ENCODE measurements at regions not wholly inside any gene's neighbourhood (a gene's known extent, or its start where the extent isn't known, plus 50 kb on each side); places are given as distances from the start of the nearest gene placed in this dataset.

DNA sequence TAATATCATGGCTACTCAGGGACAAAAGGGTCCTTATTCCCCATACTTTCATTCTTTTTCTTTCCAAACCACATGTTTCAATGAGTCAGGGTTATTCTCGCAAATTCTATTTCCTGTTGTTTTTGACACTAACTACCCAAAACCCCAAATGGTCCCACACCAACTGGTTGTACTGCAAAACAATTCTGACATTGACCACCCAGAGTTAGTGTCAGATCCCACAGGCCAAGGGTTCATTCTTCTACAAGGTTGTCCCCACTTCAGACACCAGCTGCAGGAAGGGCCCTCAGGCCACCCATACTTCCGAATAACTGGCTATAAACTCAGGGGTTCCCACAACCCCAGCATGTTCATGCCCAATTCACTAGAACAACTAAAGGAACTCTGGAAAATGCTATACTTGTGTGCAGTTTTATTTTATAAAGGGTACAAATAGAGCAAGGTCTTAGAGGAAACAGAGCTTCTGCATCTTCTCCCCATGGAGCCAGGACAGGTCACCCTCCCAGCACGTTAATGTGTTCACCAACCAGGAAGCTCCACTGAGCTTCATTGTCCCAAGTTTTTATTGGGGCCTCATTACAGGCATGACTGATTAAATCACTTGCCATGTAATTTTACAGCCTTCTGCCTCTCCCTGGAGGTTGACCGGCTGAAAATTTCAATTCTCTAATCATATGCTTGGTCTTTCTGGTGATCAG, 334.8 kb downstream of the DRD1 start:
- Histone ChIP-seq H3K27me3 (ENCODE audit: control insufficient read depth in 5 of 5, insufficient read depth in 4 of 5, low read length in 5 of 5) (peaks cover 0 to under 1% (median 0%) of the 10 kb centered on the region in 5 donors), H3K27ac (ENCODE audit: low read depth, low read length) (no peak overlapping the region), H3K36me3 (ENCODE audit: control insufficient read depth in 5 of 5, insufficient read depth in 5 of 5, low read length in 5 of 5) (no peaks in the 10 kb centered on the region), H3K4me1 (ENCODE audit: control insufficient read depth in 5 of 5, insufficient read depth in 5 of 5, low read length in 5 of 5) (no peaks in the 10 kb centered on the region), H3K4me3 (ENCODE audit: low read depth in 1 of 5, low read length in 5 of 5) (no peak overlapping the region), H3K9ac (ENCODE audit: low read length in 5 of 5) (no peak overlapping the region), H3K9me3 (ENCODE audit: control insufficient read depth in 5 of 5, low read length in 5 of 5) (peaks cover 2 to 9% (median 7%) of the 10 kb centered on the region in 5 donors)

DNA sequence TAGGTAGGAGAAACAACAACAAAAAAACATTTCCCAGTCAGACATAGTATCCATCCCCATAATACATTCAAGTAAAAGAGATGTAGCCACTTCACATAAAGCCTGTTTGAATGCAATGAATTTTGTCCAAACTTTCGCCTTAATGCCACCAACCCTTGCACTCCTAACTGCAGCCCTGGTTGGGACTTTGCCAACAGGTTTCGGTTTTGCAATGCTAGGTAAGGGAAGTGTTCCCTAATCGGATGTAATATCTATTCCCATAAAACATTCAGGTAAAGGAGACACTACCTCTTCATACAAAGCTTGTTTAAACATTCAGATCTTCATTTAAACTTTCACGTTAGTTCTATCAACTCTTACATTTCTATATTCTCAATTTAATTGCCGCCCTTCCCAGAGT, 336.1 kb downstream of the DRD1 start:
- Histone ChIP-seq H3K36me3 (ENCODE audit: control insufficient read depth in 5 of 5, insufficient read depth in 5 of 5, low read length in 5 of 5) (no peaks in the 10 kb centered on the region), H3K9me3 (ENCODE audit: control insufficient read depth in 5 of 5, low read length in 5 of 5) (peaks cover 2 to 8% (median 7%) of the 10 kb centered on the region in 5 donors), H3K9ac (ENCODE audit: low read length in 5 of 5) (no peak overlapping the region), H3K27ac (ENCODE audit: low read depth, low read length) (no peak overlapping the region), H3K27me3 (ENCODE audit: control insufficient read depth in 5 of 5, insufficient read depth in 4 of 5, low read length in 5 of 5) (peaks cover 0 to under 1% (median 0%) of the 10 kb centered on the region in 5 donors), H3K4me1 (ENCODE audit: control insufficient read depth in 5 of 5, insufficient read depth in 5 of 5, low read length in 5 of 5) (no peaks in the 10 kb centered on the region), H3K4me3 (ENCODE audit: low read depth in 1 of 5, low read length in 5 of 5) (no peak overlapping the region)

DNA sequence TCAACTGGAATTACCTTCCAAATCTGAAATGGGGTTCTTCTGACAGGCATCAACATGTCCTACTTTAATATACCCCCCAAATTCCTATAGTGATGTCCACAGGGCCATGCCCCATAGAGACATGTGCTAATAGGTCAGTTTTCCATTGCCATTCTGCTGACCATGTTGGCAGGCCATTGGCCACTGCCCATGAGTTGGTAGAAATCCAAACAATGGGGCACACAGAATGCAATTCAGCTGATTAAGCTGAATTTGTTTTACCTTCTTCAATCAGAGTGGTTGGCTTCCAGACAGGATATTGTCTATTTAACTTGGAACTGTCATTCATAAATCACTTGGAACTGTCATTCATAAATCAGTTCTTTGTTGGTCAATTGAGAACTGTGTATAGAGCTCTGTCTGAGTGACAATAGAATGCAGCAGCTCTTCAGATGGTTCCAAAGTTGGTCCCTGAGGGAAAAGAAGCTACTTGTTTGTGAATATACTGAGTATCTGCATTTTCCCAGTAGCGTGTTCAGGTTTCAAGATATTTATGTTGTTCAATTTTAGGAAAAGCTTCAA, 336.9 kb downstream of the DRD1 start:
- peaks cover 0 to 2% (median 0%) of the 10 kb centered on the region in 5 donors for H3K27me3 ChIP-seq (ENCODE audit: control insufficient read depth in 5 of 5, insufficient read depth in 4 of 5, low read length in 5 of 5)
- no peaks in the 10 kb centered on the region for H3K36me3 ChIP-seq (ENCODE audit: control insufficient read depth in 5 of 5, insufficient read depth in 5 of 5, low read length in 5 of 5)
- H3K9me3 ChIP-seq (ENCODE audit: control insufficient read depth in 5 of 5, low read length in 5 of 5): peaks cover 2 to 8% (median 7%) of the 10 kb centered on the region in 5 donors
- no peaks in the 10 kb centered on the region for H3K4me1 ChIP-seq (ENCODE audit: control insufficient read depth in 5 of 5, insufficient read depth in 5 of 5, low read length in 5 of 5)
- no peak overlapping the region for H3K4me3 ChIP-seq (ENCODE audit: low read depth in 1 of 5, low read length in 5 of 5)
- no peak overlapping the region for H3K27ac ChIP-seq (ENCODE audit: low read depth, low read length)
- no peak overlapping the region for H3K9ac ChIP-seq (ENCODE audit: low read length in 5 of 5)

DNA sequence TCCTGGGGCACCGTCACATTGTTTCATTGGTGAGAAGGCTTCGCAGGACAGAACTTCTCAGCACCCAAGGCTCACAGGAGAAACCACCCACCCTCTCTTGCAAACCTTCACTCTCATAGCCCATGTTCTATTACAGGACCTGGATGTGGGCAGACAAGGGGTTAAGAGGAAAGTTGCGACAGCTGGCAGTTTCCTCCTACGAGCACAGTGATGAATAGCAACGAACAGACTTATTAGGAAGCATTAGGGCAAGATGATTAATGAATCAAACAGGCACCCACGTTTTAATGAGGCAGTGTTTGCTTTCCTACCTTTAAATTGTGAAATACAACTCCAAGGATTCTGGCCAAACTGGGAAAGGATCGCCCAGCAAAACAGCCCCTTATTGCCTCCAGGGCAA, 339.3 kb downstream of the DRD1 start:
- Histone ChIP-seq H3K9me3 (ENCODE audit: control insufficient read depth in 5 of 5, low read length in 5 of 5) (peaks cover 2 to 8% (median 7%) of the 10 kb centered on the region in 5 donors), H3K9ac (ENCODE audit: low read length in 5 of 5) (no peak overlapping the region), H3K4me3 (ENCODE audit: low read depth in 1 of 5, low read length in 5 of 5) (no peak overlapping the region), H3K4me1 (ENCODE audit: control insufficient read depth in 5 of 5, insufficient read depth in 5 of 5, low read length in 5 of 5) (no peaks in the 10 kb centered on the region), H3K27me3 (ENCODE audit: control insufficient read depth in 5 of 5, insufficient read depth in 4 of 5, low read length in 5 of 5) (peaks cover 0 to 2% (median 0%) of the 10 kb centered on the region in 5 donors), H3K27ac (ENCODE audit: low read depth, low read length) (no peak overlapping the region), H3K36me3 (ENCODE audit: control insufficient read depth in 5 of 5, insufficient read depth in 5 of 5, low read length in 5 of 5) (no peaks in the 10 kb centered on the region)

DNA sequence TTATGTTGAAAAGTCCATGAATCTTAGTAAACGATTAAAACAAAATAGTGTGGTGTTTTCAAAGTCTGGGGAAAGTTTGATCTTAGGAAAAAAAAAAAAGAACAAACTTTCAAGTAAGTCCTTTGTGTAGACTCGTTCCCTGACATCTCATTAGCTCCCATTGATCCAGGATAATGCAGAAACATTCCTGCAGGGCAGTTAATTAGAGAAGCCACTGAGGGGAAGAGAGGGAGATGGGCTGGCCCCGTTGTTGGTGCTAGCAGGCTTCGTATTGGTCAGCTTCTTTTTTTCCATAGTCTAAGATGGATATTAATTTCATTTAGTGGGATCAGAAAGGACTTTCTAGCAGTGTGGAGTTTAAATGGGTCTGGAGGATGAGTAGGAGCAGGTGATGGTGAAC, 340.2 kb downstream of the DRD1 start:
- Histone ChIP-seq H3K27me3 (ENCODE audit: control insufficient read depth in 5 of 5, insufficient read depth in 4 of 5, low read length in 5 of 5) (peaks cover 0 to 2% (median 0%) of the 10 kb centered on the region in 5 donors), H3K4me1 (ENCODE audit: control insufficient read depth in 5 of 5, insufficient read depth in 5 of 5, low read length in 5 of 5) (no peaks in the 10 kb centered on the region), H3K9me3 (ENCODE audit: control insufficient read depth in 5 of 5, low read length in 5 of 5) (no peaks in the 10 kb centered on the region), H3K4me3 (ENCODE audit: low read depth in 1 of 5, low read length in 5 of 5) (no peak overlapping the region), H3K27ac (ENCODE audit: low read depth, low read length) (no peak overlapping the region), H3K36me3 (ENCODE audit: control insufficient read depth in 5 of 5, insufficient read depth in 5 of 5, low read length in 5 of 5) (no peaks in the 10 kb centered on the region), H3K9ac (ENCODE audit: low read length in 5 of 5) (no peak overlapping the region)

DNA sequence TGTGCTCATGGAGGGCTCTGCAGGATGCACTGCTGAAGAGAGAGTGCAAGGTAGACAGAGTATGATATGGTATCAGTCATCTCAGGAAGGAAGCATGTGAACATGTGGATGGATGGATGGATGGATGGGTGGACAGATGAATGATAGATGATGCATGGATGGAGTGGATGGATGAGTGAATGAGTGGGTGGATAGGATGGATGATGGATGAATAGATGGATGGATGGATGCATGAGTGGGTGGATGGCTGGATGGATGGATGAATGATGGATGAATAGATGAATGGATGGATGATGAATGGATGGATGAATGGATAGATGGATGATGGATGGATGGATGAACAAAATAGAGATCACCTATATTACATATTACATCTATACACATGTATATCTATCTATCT, 341.3 kb downstream of the DRD1 start:
- H3K27ac ChIP-seq (ENCODE audit: low read depth, low read length): no peak overlapping the region
- no peak overlapping the region for H3K4me3 ChIP-seq (ENCODE audit: low read depth in 1 of 5, low read length in 5 of 5)
- H3K9me3 ChIP-seq (ENCODE audit: control insufficient read depth in 5 of 5, low read length in 5 of 5): no peaks in the 10 kb centered on the region
- H3K9ac ChIP-seq (ENCODE audit: low read length in 5 of 5): no peak overlapping the region
- H3K27me3 ChIP-seq (ENCODE audit: control insufficient read depth in 5 of 5, insufficient read depth in 4 of 5, low read length in 5 of 5): peaks cover 0 to 2% (median 0%) of the 10 kb centered on the region in 5 donors
- H3K4me1 ChIP-seq (ENCODE audit: control insufficient read depth in 5 of 5, insufficient read depth in 5 of 5, low read length in 5 of 5): no peaks in the 10 kb centered on the region
- no peaks in the 10 kb centered on the region for H3K36me3 ChIP-seq (ENCODE audit: control insufficient read depth in 5 of 5, insufficient read depth in 5 of 5, low read length in 5 of 5)

DNA sequence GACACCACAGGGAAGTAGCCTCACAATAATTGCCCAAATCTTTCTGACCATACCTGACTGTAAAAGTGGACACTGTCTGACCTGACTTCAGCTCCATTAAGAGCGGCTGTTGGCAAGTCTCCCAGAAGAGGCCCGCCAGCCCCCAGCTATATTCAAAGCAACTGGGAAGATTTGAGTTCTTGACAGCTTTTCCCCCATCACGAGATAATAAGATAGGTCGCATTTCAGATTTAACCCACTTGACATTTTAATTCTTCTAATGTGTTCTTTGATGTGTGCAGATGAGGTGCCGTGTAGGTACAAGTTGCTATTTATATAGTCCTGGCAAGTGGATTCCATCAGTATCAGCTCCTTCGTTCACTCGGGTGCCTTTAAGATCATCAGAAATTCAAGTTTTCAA, 345.7 kb downstream of the DRD1 start:
- Histone ChIP-seq H3K4me1 (ENCODE audit: control insufficient read depth in 5 of 5, insufficient read depth in 5 of 5, low read length in 5 of 5) (peaks cover 0 to 13% (median 5%) of the 10 kb centered on the region in 5 donors), H3K27me3 (ENCODE audit: control insufficient read depth in 5 of 5, insufficient read depth in 4 of 5, low read length in 5 of 5) (peaks cover 0 to 2% (median 0%) of the 10 kb centered on the region in 5 donors), H3K36me3 (ENCODE audit: control insufficient read depth in 5 of 5, insufficient read depth in 5 of 5, low read length in 5 of 5) (no peaks in the 10 kb centered on the region), H3K4me3 (ENCODE audit: low read depth in 1 of 5, low read length in 5 of 5) (no peak overlapping the region), H3K27ac (ENCODE audit: low read depth, low read length) (no peak overlapping the region), H3K9me3 (ENCODE audit: control insufficient read depth in 5 of 5, low read length in 5 of 5) (no peaks in the 10 kb centered on the region), H3K9ac (ENCODE audit: low read length in 5 of 5) (no peak overlapping the region)

DNA sequence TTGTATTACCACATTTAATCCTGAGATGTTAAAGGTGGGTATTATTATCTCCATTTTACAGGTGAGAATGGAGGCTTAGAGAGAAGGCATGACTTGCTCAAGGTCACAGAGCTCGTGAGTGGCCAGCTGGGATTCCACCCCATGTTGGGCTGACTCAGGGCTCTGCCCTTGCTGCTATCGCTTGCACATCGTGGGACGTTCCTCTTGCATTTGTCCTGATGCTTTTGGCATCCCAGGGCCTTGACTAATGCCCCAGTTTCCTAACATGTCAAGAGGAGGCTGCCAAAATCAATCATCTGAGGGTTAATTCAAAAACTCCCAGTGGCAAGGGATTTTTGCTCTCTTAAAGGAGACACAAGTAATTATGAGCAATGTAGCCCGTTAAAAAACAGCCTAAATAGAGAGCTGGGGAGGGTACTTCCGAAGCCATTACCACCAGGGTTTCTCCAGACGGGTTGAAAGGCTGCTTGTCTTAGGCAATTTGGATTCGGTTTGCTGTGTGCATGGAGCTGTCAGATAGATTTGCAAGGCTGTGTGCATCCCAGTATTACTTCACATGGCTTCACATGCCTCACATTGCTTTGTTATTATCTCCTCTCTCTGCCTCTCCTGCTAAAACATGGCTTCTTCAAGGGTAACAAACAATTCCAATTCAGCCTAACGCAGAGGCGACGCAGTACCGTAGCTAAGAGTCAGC, 347.4 kb downstream of the DRD1 start:
- H3K9me3 ChIP-seq (ENCODE audit: control insufficient read depth in 5 of 5, low read length in 5 of 5): no peaks in the 10 kb centered on the region
- no peaks in the 10 kb centered on the region for H3K36me3 ChIP-seq (ENCODE audit: control insufficient read depth in 5 of 5, insufficient read depth in 5 of 5, low read length in 5 of 5)
- no peaks in the 10 kb centered on the region for H3K27me3 ChIP-seq (ENCODE audit: control insufficient read depth in 5 of 5, insufficient read depth in 4 of 5, low read length in 5 of 5)
- H3K4me3 ChIP-seq (ENCODE audit: low read depth in 1 of 5, low read length in 5 of 5): peak overlapping the region in 4 of 5 donors; percentile 4 to 62 (median 30)
- H3K9ac ChIP-seq (ENCODE audit: low read length in 5 of 5): peak overlapping the region in 1 of 5 donors; percentile 7
- H3K4me1 ChIP-seq (ENCODE audit: control insufficient read depth in 5 of 5, insufficient read depth in 5 of 5, low read length in 5 of 5): peaks cover 0 to 13% (median 5%) of the 10 kb centered on the region in 5 donors
- H3K27ac ChIP-seq (ENCODE audit: low read depth, low read length): peak overlapping the region; percentile 6

DNA sequence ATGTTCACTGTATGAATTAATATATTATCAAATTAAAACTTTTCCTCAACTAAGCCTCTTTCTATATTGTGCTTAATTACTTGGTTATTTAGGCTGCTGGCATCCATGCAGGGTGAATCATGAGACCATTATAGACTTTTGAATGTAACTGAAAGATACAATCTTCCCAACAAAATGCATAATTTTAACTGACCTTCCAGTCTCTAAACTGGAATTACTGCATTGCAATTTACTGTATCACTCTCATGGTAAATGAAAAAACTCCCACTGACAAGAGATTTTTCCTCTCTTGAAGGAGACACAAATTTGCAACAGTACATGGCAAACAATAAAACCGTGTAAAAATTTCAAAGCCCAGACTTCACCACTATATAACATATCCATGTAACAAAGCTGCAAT, 349.5 kb downstream of the DRD1 start:
- Histone ChIP-seq H3K9me3 (ENCODE audit: control insufficient read depth in 5 of 5, low read length in 5 of 5) (no peaks in the 10 kb centered on the region), H3K4me3 (ENCODE audit: low read depth in 1 of 5, low read length in 5 of 5) (no peak overlapping the region)

DNA sequence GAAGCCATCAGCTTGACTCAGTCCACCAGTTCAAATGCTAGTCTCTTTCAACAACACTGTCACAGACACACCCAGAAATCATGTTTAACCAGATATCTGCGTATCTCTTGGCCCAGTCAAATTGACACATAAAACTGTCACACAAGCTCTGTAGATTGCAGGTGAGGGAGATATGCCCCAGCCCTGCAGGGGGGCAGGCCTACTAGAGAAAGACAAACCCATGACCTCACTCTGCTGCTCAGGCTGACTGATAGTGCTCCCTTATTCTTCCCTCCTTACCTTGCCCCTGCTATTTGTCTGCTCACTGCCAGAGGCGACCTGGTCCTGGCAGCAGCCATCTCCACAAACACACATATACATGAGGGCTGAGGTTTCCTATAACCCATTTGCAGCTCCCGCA, 351.3 kb downstream of the DRD1 start:
- no peaks in the 10 kb centered on the region for H3K36me3 ChIP-seq (ENCODE audit: control insufficient read depth in 5 of 5, insufficient read depth in 5 of 5, low read length in 5 of 5)

More for the DNA sequence above, 349.5 kb downstream of the DRD1 start:
- Histone ChIP-seq H3K4me1 (ENCODE audit: control insufficient read depth in 5 of 5, insufficient read depth in 5 of 5, low read length in 5 of 5) (peaks cover 0 to 13% (median 5%) of the 10 kb centered on the region in 5 donors), H3K27me3 (ENCODE audit: control insufficient read depth in 5 of 5, insufficient read depth in 4 of 5, low read length in 5 of 5) (no peaks in the 10 kb centered on the region), H3K36me3 (ENCODE audit: control insufficient read depth in 5 of 5, insufficient read depth in 5 of 5, low read length in 5 of 5) (no peaks in the 10 kb centered on the region), H3K27ac (ENCODE audit: low read depth, low read length) (no peak overlapping the region), H3K9ac (ENCODE audit: low read length in 5 of 5) (no peak overlapping the region)

More for the DNA sequence above, 351.3 kb downstream of the DRD1 start:
- no peaks in the 10 kb centered on the region for H3K9me3 ChIP-seq (ENCODE audit: control insufficient read depth in 5 of 5, low read length in 5 of 5)
- H3K4me3 ChIP-seq (ENCODE audit: low read depth in 1 of 5, low read length in 5 of 5): no peak overlapping the region
- no peak overlapping the region for H3K9ac ChIP-seq (ENCODE audit: low read length in 5 of 5)
- peaks cover 0 to 13% (median 5%) of the 10 kb centered on the region in 5 donors for H3K4me1 ChIP-seq (ENCODE audit: control insufficient read depth in 5 of 5, insufficient read depth in 5 of 5, low read length in 5 of 5)
- H3K27ac ChIP-seq (ENCODE audit: low read depth, low read length): no peak overlapping the region
- H3K27me3 ChIP-seq (ENCODE audit: control insufficient read depth in 5 of 5, insufficient read depth in 4 of 5, low read length in 5 of 5): no peaks in the 10 kb centered on the region
